HEK293T (cell line): ENCODE measurements at regions not wholly inside any gene's neighbourhood (a gene's known extent, or its start where the extent isn't known, plus 50 kb on each side); places are given as distances from the start of the nearest gene placed in this dataset.

Experiments
- CTCF ChIA-PET: fragments of 350-600 bp; formaldehyde crosslinking; extraction: SDS; loops from one replicate; lab custom pipeline; 2021; ENCODE audit warnings: antibody characterized with exemption, inconsistent platforms; lab: Yijun Ruan, JAX
- POLR2A ChIA-PET: fragments of 350-600 bp; formaldehyde crosslinking; extraction: SDS; loops from one replicate; lab custom pipeline; 2020; ENCODE audit warnings: antibody characterized with exemption, inconsistent platforms; lab: Yijun Ruan, JAX
- DNase-seq: peaks from one replicate; pipeline ENCODE4 v3.0.0; 2012; ENCODE audit warnings: mixed read lengths; ENCODE audit errors: extremely low spot score
- ARNT ChIP-seq: fragments of 450-650 bp; IDR thresholded peaks from 2 replicates; pipeline ENCODE4 v1.6.1; 2017; ENCODE audit warnings: mild to moderate bottlenecking
- BHLHE40 ChIP-seq: fragments of 450-650 bp; IDR thresholded peaks from 2 replicates; pipeline ENCODE4 v1.6.1; 2016; ENCODE audit warnings: mild to moderate bottlenecking, moderate library complexity, borderline replicate concordance
- CTBP1 ChIP-seq: fragments of 450-650 bp; IDR thresholded peaks from 2 replicates; pipeline ENCODE4 v1.6.1; 2016; ENCODE audit warnings: borderline replicate concordance
- ELF4 ChIP-seq: fragments of 450-650 bp; IDR thresholded peaks from 2 replicates; pipeline ENCODE4 v1.6.1; 2017; ENCODE audit warnings: antibody characterized with exemption
- FOXA1 ChIP-seq: fragments of 450-650 bp; IDR thresholded peaks from 2 replicates; pipeline ENCODE4 v1.6.1; 2016; ENCODE audit warnings: mild to moderate bottlenecking
- FOXK2 ChIP-seq: fragments of 450-650 bp; IDR thresholded peaks from 2 replicates; pipeline ENCODE4 v1.6.1; 2016; ENCODE audit warnings: mild to moderate bottlenecking
- FOXM1 ChIP-seq: fragments of 450-650 bp; IDR thresholded peaks from 2 replicates; pipeline ENCODE4 v1.6.1; 2017; ENCODE audit warnings: mild to moderate bottlenecking, borderline replicate concordance
- HDGF ChIP-seq: fragments of 450-650 bp; IDR thresholded peaks from 2 replicates; pipeline ENCODE4 v1.6.1; 2017; ENCODE audit warnings: antibody characterized with exemption, borderline replicate concordance
- L3MBTL2 ChIP-seq: fragments of 450-650 bp; conservative IDR thresholded peaks from 2 replicates; pipeline ENCODE4 v1.6.1; 2016; ENCODE audit warnings: mild to moderate bottlenecking
- LEF1 ChIP-seq: fragments of 450-650 bp; IDR thresholded peaks from 2 replicates; pipeline ENCODE4 v1.6.1; 2017; ENCODE audit warnings: mild to moderate bottlenecking, borderline replicate concordance
- NFRKB ChIP-seq: fragments of 450-650 bp; IDR thresholded peaks from 2 replicates; pipeline ENCODE4 v1.6.1; 2016; ENCODE audit warnings: mild to moderate bottlenecking, moderate library complexity
- SP1 ChIP-seq: fragments of 450-650 bp; IDR thresholded peaks from 2 replicates; pipeline ENCODE4 v1.6.1; 2017
- SUZ12 ChIP-seq: fragments of 450-650 bp; IDR thresholded peaks from 2 replicates; pipeline ENCODE4 v1.6.1; 2016; ENCODE audit warnings: mild to moderate bottlenecking
- TARDBP ChIP-seq: fragments of 450-650 bp; IDR thresholded peaks from 2 replicates; pipeline ENCODE4 v1.6.1; 2016
- ZNF384 ChIP-seq: fragments of 450-650 bp; IDR thresholded peaks from 2 replicates; pipeline ENCODE4 v1.6.1; 2016
- TF ChIP-seq, protein P1 (sequence below): fragments of 450-650 bp; IDR thresholded peaks from 2 replicates; pipeline ENCODE4 v1.6.1; 2016

- CTCF ChIA-PET: no interaction called here
- DNase-seq: no peak
- POLR2A ChIA-PET: no interaction called here
- TF ChIP-seq, protein P1, sequence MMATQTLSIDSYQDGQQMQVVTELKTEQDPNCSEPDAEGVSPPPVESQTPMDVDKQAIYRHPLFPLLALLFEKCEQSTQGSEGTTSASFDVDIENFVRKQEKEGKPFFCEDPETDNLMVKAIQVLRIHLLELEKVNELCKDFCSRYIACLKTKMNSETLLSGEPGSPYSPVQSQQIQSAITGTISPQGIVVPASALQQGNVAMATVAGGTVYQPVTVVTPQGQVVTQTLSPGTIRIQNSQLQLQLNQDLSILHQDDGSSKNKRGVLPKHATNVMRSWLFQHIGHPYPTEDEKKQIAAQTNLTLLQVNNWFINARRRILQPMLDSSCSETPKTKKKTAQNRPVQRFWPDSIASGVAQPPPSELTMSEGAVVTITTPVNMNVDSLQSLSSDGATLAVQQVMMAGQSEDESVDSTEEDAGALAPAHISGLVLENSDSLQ: no peak
- TF ChIP-seq TARDBP (no peak), SP1 (no peak), L3MBTL2 (no peak), LEF1 (no peak), BHLHE40 (no peak), FOXK2 (no peak), SUZ12 (no peak), FOXM1 (no peak), ARNT (no peak), FOXA1 (no peak)
Observed at GRCh38 chr16:59611556-59611955, 877.4 kb upstream of the GOT2 start.

DNA sequence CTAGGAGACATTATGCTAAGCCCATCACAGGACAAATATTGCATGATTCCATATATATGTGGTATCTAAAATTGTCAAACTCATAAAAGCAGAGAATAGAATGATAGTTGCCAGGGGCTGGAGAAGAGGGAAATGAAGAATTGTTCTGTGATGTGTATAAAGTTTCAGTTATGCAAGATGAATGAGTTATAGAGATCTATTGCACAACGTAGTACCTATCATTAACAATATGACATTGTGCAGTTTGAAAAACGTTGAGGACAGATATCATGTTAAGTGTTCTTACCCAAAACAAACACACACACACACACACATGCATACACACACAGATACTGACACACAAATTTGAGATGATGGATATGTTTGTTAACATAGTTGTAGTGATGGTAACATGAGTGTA is 871.6 kb upstream of the GOT2 start:
- TF ChIP-seq SUZ12 (no peak), ARNT (no peak)
- DNase-seq: no peak
- ChIA-PET POLR2A (no interaction called here), CTCF (no interaction called here)

DNA sequence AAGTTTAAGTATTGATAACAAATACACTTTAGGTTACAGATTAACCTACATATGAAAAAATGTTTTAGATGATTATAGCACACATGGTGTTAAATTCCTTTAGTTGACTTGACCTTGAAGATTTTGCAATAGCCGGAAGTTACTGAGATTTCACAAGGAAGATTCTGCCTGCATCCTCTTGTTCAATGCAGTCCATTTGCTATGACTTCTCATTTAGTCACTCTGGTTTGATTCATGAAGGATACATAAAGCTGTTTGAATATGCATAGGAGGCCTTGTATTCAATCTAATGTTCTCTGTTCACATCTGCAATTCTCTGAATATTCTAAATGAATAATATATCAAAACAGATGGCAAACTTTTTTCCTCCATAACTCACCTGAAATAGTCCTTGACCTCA is 870.2 kb upstream of the GOT2 start:
- POLR2A ChIA-PET: no interaction called here
- TF ChIP-seq TARDBP: no peak
- no peak for TF ChIP-seq L3MBTL2
- no peak for TF ChIP-seq BHLHE40
- no peak for TF ChIP-seq SUZ12
- TF ChIP-seq FOXK2: no peak
- TF ChIP-seq NFRKB: no peak
- CTCF ChIA-PET: interaction anchor here (0.6 kb wide), 1 partner anchor 26 kb away, joined by 4 read pairs; no protein-coding TSS in a partner anchor
- DNase-seq: no peak

DNA sequence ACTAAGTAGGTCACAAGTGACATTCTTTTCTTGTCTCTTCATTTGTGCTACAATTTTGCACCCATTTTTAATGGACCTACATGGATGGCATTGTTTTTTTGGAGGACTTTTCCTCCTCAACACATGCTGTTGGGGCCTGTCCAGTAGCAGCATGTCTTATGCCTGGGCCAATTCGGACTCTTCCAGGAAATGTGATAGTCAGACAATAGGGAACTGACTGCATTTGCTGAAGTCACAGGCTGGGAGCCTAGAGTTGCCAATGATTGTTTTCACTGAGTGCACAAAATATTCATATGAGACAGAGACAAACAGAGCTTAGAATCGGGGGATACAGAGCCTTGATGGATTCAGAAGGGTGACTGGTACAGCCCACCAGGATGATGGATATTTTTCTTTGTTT is 867.3 kb upstream of the GOT2 start:
- ChIA-PET CTCF (no interaction called here), POLR2A (no interaction called here)
- DNase-seq: no peak
- no peak for TF ChIP-seq TARDBP
- TF ChIP-seq CTBP1: no peak
- TF ChIP-seq SUZ12: no peak
- no peak for TF ChIP-seq ARNT
- no peak for TF ChIP-seq L3MBTL2
- TF ChIP-seq FOXK2: no peak
- no peak for TF ChIP-seq SP1
- TF ChIP-seq FOXA1: no peak
- no peak for TF ChIP-seq HDGF
- no peak for TF ChIP-seq BHLHE40
- no peak for TF ChIP-seq ELF4

DNA sequence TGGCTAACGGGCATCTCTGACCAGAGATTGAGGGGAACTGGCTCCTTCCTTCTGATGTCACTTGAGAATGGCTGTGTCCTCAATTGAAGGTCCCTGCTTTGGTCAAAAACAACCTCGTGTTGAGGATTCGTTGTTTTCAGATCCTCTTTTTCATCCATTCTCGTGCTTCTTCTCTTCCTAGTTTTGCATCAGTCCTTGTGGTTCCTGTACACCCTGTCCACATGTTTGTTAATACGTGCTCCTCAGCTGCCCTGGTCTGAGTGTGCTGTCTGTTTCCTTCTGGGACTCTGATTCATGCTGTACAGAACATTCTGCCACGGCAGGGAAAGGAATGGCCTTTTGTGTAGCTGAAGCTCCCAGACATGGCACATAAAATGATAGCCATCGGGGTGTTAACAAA is 863.2 kb upstream of the GOT2 start:
- no peak for TF ChIP-seq TARDBP
- TF ChIP-seq FOXK2: no peak
- TF ChIP-seq NFRKB: no peak
- TF ChIP-seq LEF1: no peak
- no peak for TF ChIP-seq HDGF
- no peak for TF ChIP-seq ZNF384
- TF ChIP-seq SP1: no peak
- no peak for TF ChIP-seq SUZ12
- TF ChIP-seq CTBP1: no peak
- TF ChIP-seq FOXA1: no peak
- TF ChIP-seq FOXM1: no peak
- no peak for TF ChIP-seq ARNT
- TF ChIP-seq ELF4: no peak
- TF ChIP-seq BHLHE40: no peak
- TF ChIP-seq L3MBTL2: no peak
- TF ChIP-seq, protein P1: no peak
- ChIA-PET CTCF (no interaction called here), POLR2A (no interaction called here)
- DNase-seq: no peak

DNA sequence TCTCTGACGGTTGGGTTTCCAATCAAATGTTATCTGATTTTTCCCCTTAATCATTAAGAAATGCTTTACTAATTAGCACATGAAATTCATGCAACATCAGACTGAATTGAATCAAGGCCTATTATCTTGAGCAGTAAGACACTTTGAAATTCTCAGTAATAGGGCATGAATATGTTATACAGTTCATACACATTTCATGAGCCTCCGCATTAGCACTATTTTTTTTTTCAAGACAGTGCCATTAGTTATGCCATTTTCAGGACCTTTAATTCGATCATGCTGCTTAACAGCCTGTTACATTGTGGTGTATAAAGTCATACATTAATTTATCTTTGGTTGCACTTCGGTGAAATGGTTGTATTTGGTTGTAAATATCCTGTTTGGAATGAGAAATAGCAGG is 862.6 kb upstream of the GOT2 start:
- POLR2A ChIA-PET: no interaction called here

GRCh38 chr16:59593194-59593661 is 859.1 kb upstream of the GOT2 start:
- CTCF ChIA-PET: no interaction called here
- TF ChIP-seq FOXA1 (no peak), SP1 (no peak), HDGF (no peak)
- POLR2A ChIA-PET: no interaction called here
- DNase-seq: no peak

More for the DNA sequence above, 862.6 kb upstream of the GOT2 start:
- no peak for DNase-seq
- no peak for TF ChIP-seq ZNF384
- TF ChIP-seq ARNT: no peak
- TF ChIP-seq LEF1: no peak
- CTCF ChIA-PET: no interaction called here

DNA sequence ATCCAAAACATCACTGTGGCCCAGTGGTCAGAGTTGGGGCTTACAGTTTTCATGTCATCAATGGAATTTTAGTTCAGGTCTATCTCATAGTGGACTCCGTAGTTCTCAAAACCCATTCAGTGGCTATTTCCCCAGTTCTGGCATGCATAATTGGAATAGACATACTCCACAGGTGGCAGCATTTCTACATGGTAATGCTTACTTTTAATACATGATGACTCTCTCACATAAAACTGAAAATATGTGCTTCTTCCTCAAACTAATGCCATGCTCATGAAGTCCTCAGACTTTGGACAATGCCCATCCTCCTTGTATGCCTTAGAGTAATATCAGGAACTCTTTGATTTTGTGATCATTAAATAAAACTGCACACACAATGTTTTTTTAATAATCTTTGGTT is 857.4 kb upstream of the GOT2 start:
- ChIA-PET CTCF (no interaction called here), POLR2A (no interaction called here)
- DNase-seq: no peak
- no peak for TF ChIP-seq FOXM1
- TF ChIP-seq TARDBP: no peak
- TF ChIP-seq FOXA1: no peak
- no peak for TF ChIP-seq SP1
- TF ChIP-seq LEF1: no peak
- no peak for TF ChIP-seq ARNT
- TF ChIP-seq, protein P1: no peak
- no peak for TF ChIP-seq HDGF
